ENCODE measurements at regions not wholly inside any gene's neighbourhood (a gene's known extent, or its start where the extent isn't known, plus 50 kb on each side); places are given as distances from the start of the nearest gene placed in this dataset.

GRCh38 chr4:71240094-71240493, 98.7 kb upstream of the SLC4A4 start:
- DNase-seq (ENCODE audit: low read depth, low spot score) = no peak

GRCh38 chr4:71241501-71242288, 97.1 kb upstream of the SLC4A4 start:
- DNase-seq (ENCODE audit: low read depth, low spot score) = no peak

- DNase-seq (ENCODE audit: low read depth, low spot score) = no peak
Observed at GRCh38 chr4:71243091-71243833, 95.6 kb upstream of the SLC4A4 start.

GRCh38 chr4:71247706-71248105, 91.1 kb upstream of the SLC4A4 start:
- no peak for DNase-seq (ENCODE audit: low read depth, low spot score)

- DNase-seq (ENCODE audit: low read depth, low spot score) = no peak
Observed at GRCh38 chr4:71251261-71251660, 87.6 kb upstream of the SLC4A4 start.

GRCh38 chr4:71253545-71253944, 85.3 kb upstream of the SLC4A4 start:
- DNase-seq (ENCODE audit: low read depth, low spot score) = no peak

GRCh38 chr4:71254451-71255012, 84.3 kb upstream of the SLC4A4 start:
- DNase-seq (ENCODE audit: low read depth, low spot score) = no peak

- DNase-seq (ENCODE audit: low read depth, low spot score) = no peak
Observed at GRCh38 chr4:71255976-71256375, 82.8 kb upstream of the SLC4A4 start.

- no peak for DNase-seq (ENCODE audit: low read depth, low spot score)
Observed at GRCh38 chr4:71257761-71258160, 81.1 kb upstream of the SLC4A4 start.

GRCh38 chr4:71258323-71258722, 80.5 kb upstream of the SLC4A4 start:
- DNase-seq (ENCODE audit: low read depth, low spot score) = no peak

- DNase-seq (ENCODE audit: low read depth, low spot score) = no peak
Observed at GRCh38 chr4:71259280-71259679, 79.5 kb upstream of the SLC4A4 start.

GRCh38 chr4:71259911-71260331, 78.9 kb upstream of the SLC4A4 start:
- DNase-seq (ENCODE audit: low read depth, low spot score) = no peak

- DNase-seq (ENCODE audit: low read depth, low spot score) = no peak
Observed at GRCh38 chr4:71260544-71260943, 78.3 kb upstream of the SLC4A4 start.

- DNase-seq (ENCODE audit: low read depth, low spot score) = no peak
Observed at GRCh38 chr4:71261001-71261400, 77.8 kb upstream of the SLC4A4 start.

GRCh38 chr4:71261633-71262121, 77.1 kb upstream of the SLC4A4 start:
- no peak for DNase-seq (ENCODE audit: low read depth, low spot score)

- DNase-seq (ENCODE audit: low read depth, low spot score) = no peak
Observed at GRCh38 chr4:71262161-71262560, 76.7 kb upstream of the SLC4A4 start.

GRCh38 chr4:71266090-71266794, 72.6 kb upstream of the SLC4A4 start:
- DNase-seq (ENCODE audit: low read depth, low spot score) = no peak

GRCh38 chr4:71267244-71267643, 71.6 kb upstream of the SLC4A4 start:
- DNase-seq (ENCODE audit: low read depth, low spot score) = no peak

- DNase-seq (ENCODE audit: low read depth, low spot score) = no peak
Observed at GRCh38 chr4:71268166-71268565, 70.7 kb upstream of the SLC4A4 start.

GRCh38 chr4:71269233-71269632, 69.6 kb upstream of the SLC4A4 start:
- no peak for DNase-seq (ENCODE audit: low read depth, low spot score)

GRCh38 chr4:71270901-71271300, 67.9 kb upstream of the SLC4A4 start:
- peak; percentile 11 for DNase-seq (ENCODE audit: low read depth, low spot score)

- no peak for DNase-seq (ENCODE audit: low read depth, low spot score)
Observed at GRCh38 chr4:71272976-71273375, 65.8 kb upstream of the SLC4A4 start.
